Testis (tissue), 2 donors: ENCODE measurements at regions not wholly inside any gene's neighbourhood (a gene's known extent, or its start where the extent isn't known, plus 50 kb on each side); places are given as distances from the start of the nearest gene placed in this dataset.
"Not testable (repeated sequence)": the region's sequence is repeated elsewhere in the genome, so short reads cannot be mapped to it uniquely, and the experiment has no call there.

Experiments used
- DNase-seq: peaks from one replicate; pipeline ENCODE4 v3.0.0-alpha.2; 2019
- H3K27ac ChIP-seq, 2 donors: fragments of 200-600 bp; sonication (generic); one replicate each; pipeline ENCODE4 v1.5.1; 2019
- H3K27me3 ChIP-seq: fragments of 200-600 bp; sonication (generic); one replicate; pipeline ENCODE4 v1.5.1; 2019
- H3K36me3 ChIP-seq: fragments of 200-600 bp; sonication (generic); one replicate; pipeline ENCODE4 v1.5.1; 2017; ENCODE audit warnings: low read depth; ENCODE audit errors: missing control alignments
- H3K4me1 ChIP-seq: fragments of 200-600 bp; sonication (generic); one replicate; pipeline ENCODE4 v1.5.1; 2019
- H3K4me3 ChIP-seq, 2 donors: fragments of 200-600 bp; sonication (generic); one replicate each; pipeline ENCODE4 v1.5.1; 2017 to 2019
- H3K9me3 ChIP-seq: fragments of 200-600 bp; sonication (generic); one replicate; pipeline ENCODE4 v1.5.1; 2017
- POLR2A ChIP-seq: fragments of 450-650 bp; IDR thresholded peaks from one replicate; pipeline ENCODE4 v1.6.1; 2017; ENCODE audit warnings: antibody characterized with exemption, mild to moderate bottlenecking, moderate library complexity
- WGBS, 2 donors: methylation state at CpG; one replicate each; pipeline ENCODE4 v1.1.5; 2018; 5-methylcytosine and 5-hydroxymethylcytosine counted together
- intact Hi-C: fragments of 100-400 bp; cut with DNase I; formaldehyde crosslinking; loops from one replicate; pipeline ENCODE4 v1.15.1; 2023; ENCODE audit warnings: low total_unique reads
- TF ChIP-seq, protein P1 (sequence below), 3 experiments: fragments of 450-650 bp in 2 of 3; fragments of 200-600 bp in 1 of 3; sonication (generic) in 1 of 3; IDR thresholded peaks; one replicate each; pipeline ENCODE4 v1.5.1; 2016 to 2019; ENCODE audit warnings: antibody characterized with exemption in 3 of 3, mild to moderate bottlenecking in 2 of 3, moderate library complexity in 1 of 3

DNA sequence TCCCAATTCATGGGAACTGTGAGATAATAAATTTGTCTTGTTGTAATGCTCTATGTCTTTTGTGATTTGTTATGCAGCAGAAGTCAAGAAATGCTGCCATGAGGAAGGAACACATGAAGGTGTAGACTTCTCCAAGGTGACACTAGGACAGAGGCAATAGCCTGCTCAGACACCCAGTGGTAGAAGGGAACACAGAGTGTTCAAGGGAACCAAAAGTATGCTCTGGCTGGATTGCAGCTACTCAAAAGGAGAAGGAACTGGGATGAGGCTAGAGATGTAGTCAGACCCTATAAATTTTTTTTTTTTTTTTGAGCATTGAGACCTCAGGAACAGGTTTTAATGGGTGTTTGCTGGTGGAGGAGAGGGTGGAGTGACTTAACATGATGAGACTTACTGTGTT, 232.5 kb downstream of the PARP8 start:
- H3K9me3 ChIP-seq: no peaks in the 10 kb centered on the region
- intact Hi-C loops: no loop called here
- no peak overlapping the region for H3K27ac ChIP-seq
- no peaks in the 10 kb centered on the region for H3K4me1 ChIP-seq
- DNase-seq: no peak
- no peaks in the 10 kb centered on the region for H3K36me3 ChIP-seq
- no peaks in the 10 kb centered on the region for H3K27me3 ChIP-seq
- TF ChIP-seq, protein P1, sequence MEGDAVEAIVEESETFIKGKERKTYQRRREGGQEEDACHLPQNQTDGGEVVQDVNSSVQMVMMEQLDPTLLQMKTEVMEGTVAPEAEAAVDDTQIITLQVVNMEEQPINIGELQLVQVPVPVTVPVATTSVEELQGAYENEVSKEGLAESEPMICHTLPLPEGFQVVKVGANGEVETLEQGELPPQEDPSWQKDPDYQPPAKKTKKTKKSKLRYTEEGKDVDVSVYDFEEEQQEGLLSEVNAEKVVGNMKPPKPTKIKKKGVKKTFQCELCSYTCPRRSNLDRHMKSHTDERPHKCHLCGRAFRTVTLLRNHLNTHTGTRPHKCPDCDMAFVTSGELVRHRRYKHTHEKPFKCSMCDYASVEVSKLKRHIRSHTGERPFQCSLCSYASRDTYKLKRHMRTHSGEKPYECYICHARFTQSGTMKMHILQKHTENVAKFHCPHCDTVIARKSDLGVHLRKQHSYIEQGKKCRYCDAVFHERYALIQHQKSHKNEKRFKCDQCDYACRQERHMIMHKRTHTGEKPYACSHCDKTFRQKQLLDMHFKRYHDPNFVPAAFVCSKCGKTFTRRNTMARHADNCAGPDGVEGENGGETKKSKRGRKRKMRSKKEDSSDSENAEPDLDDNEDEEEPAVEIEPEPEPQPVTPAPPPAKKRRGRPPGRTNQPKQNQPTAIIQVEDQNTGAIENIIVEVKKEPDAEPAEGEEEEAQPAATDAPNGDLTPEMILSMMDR (IDR thresholded peaks at IDR 0.05): no peak
- TF ChIP-seq POLR2A: no peak
- no peak overlapping the region for H3K4me3 ChIP-seq

DNA sequence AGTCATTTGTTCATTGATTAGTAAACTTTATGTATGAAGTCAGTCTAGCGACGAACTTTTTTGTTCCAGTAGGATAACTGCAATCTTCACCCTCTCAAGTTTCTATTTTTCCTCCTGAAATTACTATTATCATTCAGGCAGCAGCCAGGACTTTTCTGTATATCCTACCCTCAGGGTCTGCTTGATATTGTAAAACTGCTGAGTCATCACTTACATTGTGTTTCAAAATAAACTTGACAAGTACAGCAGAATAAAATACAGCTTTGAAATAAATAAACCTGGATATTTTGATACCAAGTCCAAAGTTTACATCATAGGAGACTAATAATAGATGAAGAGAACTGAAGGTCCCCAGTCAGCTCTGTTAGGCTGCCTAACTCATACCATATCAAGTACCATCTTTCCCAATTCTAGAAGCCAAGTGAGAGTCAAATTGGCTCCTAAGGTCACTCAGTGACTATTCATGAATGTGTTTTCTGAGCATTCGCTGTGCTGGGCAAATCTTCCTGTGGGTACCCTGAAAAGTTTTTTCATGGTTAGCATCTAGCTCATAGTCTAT, 234.6 kb downstream of the PARP8 start:
- Histone ChIP-seq H3K36me3 (no peaks in the 10 kb centered on the region), H3K27ac (no peak overlapping the region), H3K4me1 (no peaks in the 10 kb centered on the region), H3K4me3 (no peak overlapping the region), H3K27me3 (no peaks in the 10 kb centered on the region), H3K9me3 (no peaks in the 10 kb centered on the region)
- intact Hi-C loops: no loop called here
- TF ChIP-seq POLR2A: no peak
- TF ChIP-seq, protein P1 (IDR thresholded peaks at IDR 0.05): no peak
- WGBS, 2 donors: 87 to 88% methylated on average over 3 of the region's 3 CpGs
- no peak for DNase-seq

DNA sequence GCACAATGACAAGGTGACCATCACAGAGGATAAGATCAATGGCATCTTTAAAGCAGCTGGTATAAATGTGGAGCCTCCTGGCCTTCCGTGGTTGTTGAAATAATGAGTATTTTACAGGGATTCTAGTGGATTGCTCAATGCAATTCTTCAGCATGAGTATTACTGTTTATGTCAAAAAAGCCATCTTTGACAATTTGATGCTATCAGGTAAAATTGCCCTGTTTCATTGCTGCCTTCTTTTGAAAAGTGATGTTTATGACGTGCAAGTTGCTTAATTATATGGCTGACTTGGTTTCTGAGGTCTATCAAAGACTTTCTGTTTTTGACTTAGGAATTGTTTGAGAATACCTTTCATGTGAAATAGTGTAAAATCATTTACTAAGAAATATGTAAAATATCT, 237.2 kb downstream of the PARP8 start:
- no peak overlapping the region for H3K4me3 ChIP-seq
- TF ChIP-seq POLR2A: no peak
- H3K27me3 ChIP-seq: no peaks in the 10 kb centered on the region
- 88 to 92% methylated on average over 2 of the region's 2 CpGs for WGBS, 2 donors
- no peak for DNase-seq
- no peaks in the 10 kb centered on the region for H3K9me3 ChIP-seq
- no peak overlapping the region for H3K27ac ChIP-seq
- H3K36me3 ChIP-seq: no peaks in the 10 kb centered on the region
- intact Hi-C loops: no loop called here
- H3K4me1 ChIP-seq: no peaks in the 10 kb centered on the region

DNA sequence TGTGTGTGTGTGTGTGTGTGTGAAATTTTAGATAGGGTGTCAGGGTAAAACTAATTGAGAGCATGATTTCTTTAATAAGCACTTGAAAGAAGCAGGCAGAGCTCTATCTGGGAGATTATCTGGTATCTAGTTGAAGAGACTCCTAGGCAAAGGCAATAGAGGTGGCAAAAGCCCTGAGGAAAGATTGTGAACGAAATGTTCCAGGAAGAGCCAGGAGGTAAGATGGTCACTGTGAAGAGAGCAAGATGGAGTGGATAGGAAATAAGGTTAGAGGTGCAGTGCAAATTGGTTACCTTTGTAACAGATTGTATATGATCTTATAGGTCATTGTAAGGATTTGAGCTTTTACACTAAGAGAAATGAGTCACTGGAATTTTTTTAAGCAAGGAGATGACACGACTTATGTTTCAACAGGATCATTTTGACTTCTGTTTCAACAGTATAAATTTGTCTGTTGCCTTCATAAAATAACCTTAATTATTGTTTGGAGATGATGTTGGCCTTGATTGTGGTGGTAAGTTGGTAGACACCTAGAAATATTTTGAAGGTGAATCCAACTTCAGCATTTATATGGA, 239.6 kb downstream of the PARP8 start:
- Histone ChIP-seq H3K27ac (no peak overlapping the region), H3K4me1 (no peaks in the 10 kb centered on the region), H3K9me3 (no peaks in the 10 kb centered on the region), H3K4me3 (no peak overlapping the region), H3K27me3 (no peaks in the 10 kb centered on the region), H3K36me3 (no peaks in the 10 kb centered on the region)
- TF ChIP-seq POLR2A: no peak
- TF ChIP-seq, protein P1 (IDR thresholded peaks at IDR 0.05): no peak
- 60 to 74% methylated on average over 2 of the region's 2 CpGs for WGBS, 2 donors
- intact Hi-C loops: no loop called here
- DNase-seq: no peak

DNA sequence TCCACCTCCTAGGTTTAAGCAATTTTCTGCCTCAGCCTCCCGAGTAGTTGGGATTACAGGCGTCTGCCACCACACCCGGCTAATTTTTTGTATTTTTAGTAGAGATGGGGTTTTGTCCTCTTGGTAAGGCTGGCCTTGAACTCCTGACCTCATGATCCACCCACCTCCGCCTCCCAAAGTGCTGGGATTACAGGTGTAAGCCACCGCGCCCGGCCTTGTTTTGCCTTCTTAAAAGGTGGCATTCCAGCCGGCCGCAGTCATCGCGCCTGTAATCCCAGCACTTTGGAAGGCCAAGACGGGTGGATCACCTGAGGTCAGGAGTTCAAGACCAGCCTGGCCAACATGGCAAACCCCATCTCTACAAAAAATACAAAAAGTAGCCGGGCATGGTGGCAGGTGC, 253.7 kb downstream of the PARP8 start:
- H3K27ac ChIP-seq, DNase-seq, intact Hi-C loops, H3K9me3 ChIP-seq, H3K4me1 ChIP-seq, H3K27me3 ChIP-seq, H3K36me3 ChIP-seq, H3K4me3 ChIP-seq: not testable (repeated sequence)
- WGBS, 2 donors: 85 to 93% methylated on average over 11 to 13 of the region's 13 CpGs
